Frontal cortex (tissue), 3 donors: ENCODE measurements at regions not wholly inside any gene's neighbourhood (a gene's known extent, or its start where the extent isn't known, plus 50 kb on each side); places are given as distances from the start of the nearest gene placed in this dataset.

ENCODE experiments used
- DNase-seq, 2 donors: peaks; one replicate each; pipeline ENCODE4 v3.0.0; 2012; ENCODE audit warnings: low spot score in 2 of 2
- FAIRE-seq: peaks from 2 replicates; lab custom pipeline; 2012; peaks lifted over from hg19 to GRCh38; lab: Jason Lieb, UNC
- donor health status: control.
- donor health status: control.
- donor health status: control.

- FAIRE-seq, result no peak
- no peak for DNase-seq
These were observed 255.6 kb downstream of the DCDC2C start for GRCh38 chr2:3958969-3959368.

GRCh38 chr2:3959372-3959771 lies 256.0 kb downstream of the DCDC2C start:
- DNase-seq (peak; percentile 26 to 52), FAIRE-seq (peak; percentile 61)

- no peak for DNase-seq
- no peak for FAIRE-seq
These were observed 256.7 kb downstream of the DCDC2C start for GRCh38 chr2:3960106-3960505.

- FAIRE-seq (no peak), DNase-seq (no peak)
These were observed 259.3 kb downstream of the DCDC2C start for GRCh38 chr2:3962719-3963118.

GRCh38 chr2:3965211-3965610 lies 261.8 kb downstream of the DCDC2C start:
- DNase-seq, result no peak
- FAIRE-seq, result no peak

GRCh38 chr2:3965953-3966352 lies 262.6 kb downstream of the DCDC2C start:
- FAIRE-seq (no peak), DNase-seq (no peak)

GRCh38 chr2:3966470-3966869 lies 263.1 kb downstream of the DCDC2C start:
- no peak for DNase-seq
- FAIRE-seq, result no peak

- no peak for FAIRE-seq
- no peak for DNase-seq
These were observed 265.4 kb downstream of the DCDC2C start for GRCh38 chr2:3968736-3969135.

GRCh38 chr2:3970791-3971651 lies 267.6 kb downstream of the DCDC2C start:
- FAIRE-seq (no peak), DNase-seq (no peak)

- DNase-seq, result no peak
- FAIRE-seq, result no peak
These were observed 268.3 kb downstream of the DCDC2C start for GRCh38 chr2:3971652-3972192.

GRCh38 chr2:3972377-3972776 lies 269.0 kb downstream of the DCDC2C start:
- DNase-seq (no peak), FAIRE-seq (no peak)

GRCh38 chr2:3974765-3975164 lies 271.4 kb downstream of the DCDC2C start:
- FAIRE-seq (no peak), DNase-seq (no peak)

- no peak for DNase-seq
- no peak for FAIRE-seq
These were observed 278.1 kb downstream of the DCDC2C start for GRCh38 chr2:3981446-3981987.

- FAIRE-seq (no peak), DNase-seq (no peak)
These were observed 278.8 kb downstream of the DCDC2C start for GRCh38 chr2:3982160-3982559.

- FAIRE-seq (no peak), DNase-seq (no peak)
These were observed 282.7 kb downstream of the DCDC2C start for GRCh38 chr2:3986063-3986462.

GRCh38 chr2:3986530-3987258 lies 283.3 kb downstream of the DCDC2C start:
- DNase-seq, result no peak
- FAIRE-seq, result no peak

- no peak for FAIRE-seq
- DNase-seq, result no peak
These were observed 299.5 kb downstream of the DCDC2C start for GRCh38 chr2:4002841-4003403.

- FAIRE-seq, result no peak
- DNase-seq, result no peak
These were observed 308.8 kb downstream of the DCDC2C start for GRCh38 chr2:4012197-4012596.

- no peak for DNase-seq
- FAIRE-seq, result no peak
These were observed 315.2 kb downstream of the DCDC2C start for GRCh38 chr2:4018535-4018934.

GRCh38 chr2:4020153-4020552 lies 316.8 kb downstream of the DCDC2C start:
- FAIRE-seq (no peak), DNase-seq (no peak)
